Naive B cell (primary cell): ENCODE measurements at regions not wholly inside any gene's neighbourhood (a gene's known extent, or its start where the extent isn't known, plus 50 kb on each side); places are given as distances from the start of the nearest gene placed in this dataset.

Experiments
- ATAC-seq, 2 donors: fragments of 150-1000 bp; cut with Tn5 transposase; 2 replicates each; pipeline ENCODE4 v1.10.0; 2021; ENCODE audit warnings: low read depth in 2 of 2, mild to moderate bottlenecking in 2 of 2, moderate library complexity in 2 of 2
- DNase-seq: peaks from one replicate; pipeline ENCODE4 v3.0.0; 2022
- H3K27ac Mint-ChIP-seq, 6 donors: one replicate each; pipeline ENCODE4 v1.8.0; 2020 to 2022; ENCODE audit warnings: mild to moderate bottlenecking in 6 of 6, mixed read lengths in 6 of 6, moderate library complexity in 5 of 6, inconsistent platforms in 2 of 6
- H3K27me3 Mint-ChIP-seq, 3 donors: one replicate each; pipeline ENCODE4 v1.8.0; 2021 to 2022; ENCODE audit warnings: mixed read lengths in 3 of 3, mild to moderate bottlenecking in 1 of 3
- H3K36me3 Mint-ChIP-seq, 2 donors: one replicate each; pipeline ENCODE4 v1.8.0; 2020 to 2022; ENCODE audit warnings: mixed read lengths in 2 of 2, inconsistent platforms in 1 of 2, mild to moderate bottlenecking in 1 of 2
- H3K4me1 Mint-ChIP-seq, 3 donors: one replicate each; pipeline ENCODE4 v1.8.0; 2020 to 2022; ENCODE audit warnings: mixed read lengths in 3 of 3, inconsistent platforms in 1 of 3, mild to moderate bottlenecking in 1 of 3, moderate library complexity in 1 of 3
- H3K4me3 Mint-ChIP-seq, 8 donors: one replicate each; pipeline ENCODE4 v1.8.0; 2020 to 2022; ENCODE audit warnings: mild to moderate bottlenecking in 8 of 8, mixed read lengths in 8 of 8, moderate library complexity in 8 of 8, inconsistent platforms in 2 of 8
- H3K9me3 Mint-ChIP-seq, 7 donors: one replicate each; pipeline ENCODE4 v1.8.0; 2020 to 2022; ENCODE audit warnings: mixed read lengths in 7 of 7, mild to moderate bottlenecking in 5 of 7, inconsistent platforms in 2 of 7, moderate library complexity in 1 of 7

GRCh38 chr3:31181661-31182060 is 287.2 kb upstream of the GADL1 start:
- no peak for ATAC-seq
- H3K27ac Mint-ChIP-seq: no peak overlapping the region
- no peak overlapping the region for H3K4me3 Mint-ChIP-seq
- no peaks in the 10 kb centered on the region for H3K27me3 Mint-ChIP-seq
- no peak for DNase-seq
- peaks cover 0 to 6% (median 0%) of the 10 kb centered on the region in 7 donors for H3K9me3 Mint-ChIP-seq
- H3K4me1 Mint-ChIP-seq: peaks cover 0 to 11% (median 5%) of the 10 kb centered on the region in 3 donors
- H3K36me3 Mint-ChIP-seq: no peaks in the 10 kb centered on the region

- H3K36me3 Mint-ChIP-seq: no peaks in the 10 kb centered on the region
- no peaks in the 10 kb centered on the region for H3K27me3 Mint-ChIP-seq
- no peak overlapping the region for H3K4me3 Mint-ChIP-seq
- H3K27ac Mint-ChIP-seq: peak overlapping the region in 1 of 6 donors; percentile 28
- DNase-seq: no peak
- H3K9me3 Mint-ChIP-seq: peaks cover 0 to 6% (median 0%) of the 10 kb centered on the region in 7 donors
- no peak for ATAC-seq
- H3K4me1 Mint-ChIP-seq: peaks cover 0 to 11% (median 5%) of the 10 kb centered on the region in 3 donors
Observed at GRCh38 chr3:31182661-31183060, 288.2 kb upstream of the GADL1 start.

GRCh38 chr3:31184261-31185061 is 290.0 kb upstream of the GADL1 start:
- Mint-ChIP-seq H3K4me3 (no peak overlapping the region), H3K4me1 (no peaks in the 10 kb centered on the region), H3K27me3 (no peaks in the 10 kb centered on the region), H3K27ac (no peak overlapping the region), H3K9me3 (peaks cover 0 to 8% (median 0%) of the 10 kb centered on the region in 7 donors), H3K36me3 (no peaks in the 10 kb centered on the region)
- DNase-seq: no peak
- ATAC-seq: no peak

GRCh38 chr3:31185062-31185357 is 290.5 kb upstream of the GADL1 start:
- ATAC-seq (no peak), DNase-seq (no peak)
- H3K9me3 Mint-ChIP-seq: peaks cover 0 to 5% (median 0%) of the 10 kb centered on the region in 7 donors
- H3K4me1 Mint-ChIP-seq: no peaks in the 10 kb centered on the region
- H3K4me3 Mint-ChIP-seq: no peak overlapping the region
- H3K27me3 Mint-ChIP-seq: no peaks in the 10 kb centered on the region
- no peak overlapping the region for H3K27ac Mint-ChIP-seq
- H3K36me3 Mint-ChIP-seq: no peaks in the 10 kb centered on the region

GRCh38 chr3:31186041-31186440 is 291.6 kb upstream of the GADL1 start:
- DNase-seq (no peak), ATAC-seq (no peak)
- Mint-ChIP-seq H3K27ac (no peak overlapping the region), H3K4me1 (no peaks in the 10 kb centered on the region), H3K36me3 (no peaks in the 10 kb centered on the region), H3K9me3 (peaks cover 0 to 2% (median 0%) of the 10 kb centered on the region in 7 donors), H3K27me3 (no peaks in the 10 kb centered on the region), H3K4me3 (no peak overlapping the region)

GRCh38 chr3:31187380-31187779 is 292.9 kb upstream of the GADL1 start:
- Mint-ChIP-seq H3K4me1 (no peaks in the 10 kb centered on the region), H3K27ac (no peak overlapping the region), H3K36me3 (no peaks in the 10 kb centered on the region), H3K4me3 (no peak overlapping the region), H3K27me3 (peaks cover 0 to 5% (median 0%) of the 10 kb centered on the region in 3 donors), H3K9me3 (peaks cover 0 to 2% (median 0%) of the 10 kb centered on the region in 7 donors)
- no peak for DNase-seq
- ATAC-seq: no peak

GRCh38 chr3:31188112-31188511 is 293.7 kb upstream of the GADL1 start:
- ATAC-seq (no peak), DNase-seq (no peak)
- Mint-ChIP-seq H3K9me3 (peaks cover 0 to 4% (median 0%) of the 10 kb centered on the region in 7 donors), H3K4me1 (no peaks in the 10 kb centered on the region), H3K27me3 (peaks cover 0 to 5% (median 0%) of the 10 kb centered on the region in 3 donors), H3K4me3 (peak overlapping the region in 1 of 8 donors; percentile 14), H3K27ac (peak overlapping the region in 1 of 6 donors; percentile 38), H3K36me3 (no peaks in the 10 kb centered on the region)

GRCh38 chr3:31189330-31189729 is 294.9 kb upstream of the GADL1 start:
- Mint-ChIP-seq H3K4me3 (no peak overlapping the region), H3K4me1 (no peaks in the 10 kb centered on the region), H3K27ac (peak overlapping the region in 1 of 6 donors; percentile 71), H3K36me3 (no peaks in the 10 kb centered on the region), H3K9me3 (peaks cover 0 to 8% (median 0%) of the 10 kb centered on the region in 7 donors), H3K27me3 (peaks cover 0 to 5% (median 0%) of the 10 kb centered on the region in 3 donors)
- DNase-seq (no peak), ATAC-seq (no peak)

- no peaks in the 10 kb centered on the region for H3K36me3 Mint-ChIP-seq
- no peak for DNase-seq
- no peak overlapping the region for H3K27ac Mint-ChIP-seq
- no peak for ATAC-seq
- no peak overlapping the region for H3K4me3 Mint-ChIP-seq
- peaks cover 0 to 8% (median 0%) of the 10 kb centered on the region in 7 donors for H3K9me3 Mint-ChIP-seq
- no peaks in the 10 kb centered on the region for H3K4me1 Mint-ChIP-seq
- H3K27me3 Mint-ChIP-seq: peaks cover 0 to 5% (median 0%) of the 10 kb centered on the region in 3 donors
Observed at GRCh38 chr3:31189971-31190370, 295.5 kb upstream of the GADL1 start.

- H3K27me3 Mint-ChIP-seq: peaks cover 0 to 5% (median 0%) of the 10 kb centered on the region in 3 donors
- H3K4me3 Mint-ChIP-seq: no peak overlapping the region
- peak overlapping the region in 1 of 6 donors; percentile 29 for H3K27ac Mint-ChIP-seq
- DNase-seq (no peak), ATAC-seq (no peak)
- H3K4me1 Mint-ChIP-seq: no peaks in the 10 kb centered on the region
- H3K9me3 Mint-ChIP-seq: peaks cover 0 to 8% (median 0%) of the 10 kb centered on the region in 7 donors
- H3K36me3 Mint-ChIP-seq: no peaks in the 10 kb centered on the region
Observed at GRCh38 chr3:31191354-31191753, 296.9 kb upstream of the GADL1 start.

- DNase-seq (no peak), ATAC-seq (no peak)
- H3K27ac Mint-ChIP-seq: no peak overlapping the region
- H3K4me1 Mint-ChIP-seq: no peaks in the 10 kb centered on the region
- no peak overlapping the region for H3K4me3 Mint-ChIP-seq
- H3K36me3 Mint-ChIP-seq: no peaks in the 10 kb centered on the region
- H3K9me3 Mint-ChIP-seq: peaks cover 0 to 8% (median 0%) of the 10 kb centered on the region in 7 donors
- H3K27me3 Mint-ChIP-seq: peaks cover 0 to 5% (median 0%) of the 10 kb centered on the region in 3 donors
Observed at GRCh38 chr3:31193429-31193828, 299.0 kb upstream of the GADL1 start.

GRCh38 chr3:31193871-31194270 is 299.4 kb upstream of the GADL1 start:
- Mint-ChIP-seq H3K27me3 (peaks cover 0 to 5% (median 0%) of the 10 kb centered on the region in 3 donors), H3K9me3 (peaks cover 0 to 8% (median 0%) of the 10 kb centered on the region in 7 donors), H3K4me3 (no peak overlapping the region), H3K36me3 (no peaks in the 10 kb centered on the region), H3K27ac (peak overlapping the region in 1 of 6 donors; percentile 67), H3K4me1 (no peaks in the 10 kb centered on the region)
- ATAC-seq (no peak), DNase-seq (no peak)

- DNase-seq (no peak), ATAC-seq (no peak)
- peaks cover 0 to 8% of the 10 kb centered on the region in 2 donors for H3K36me3 Mint-ChIP-seq
- H3K27ac Mint-ChIP-seq: no peak overlapping the region
- H3K27me3 Mint-ChIP-seq: peaks cover 0 to 8% (median 5%) of the 10 kb centered on the region in 3 donors
- H3K9me3 Mint-ChIP-seq: peaks cover 0 to 6% (median 0%) of the 10 kb centered on the region in 7 donors
- H3K4me3 Mint-ChIP-seq: no peak overlapping the region
- H3K4me1 Mint-ChIP-seq: no peaks in the 10 kb centered on the region
Observed at GRCh38 chr3:31196261-31196660, 301.8 kb upstream of the GADL1 start.

GRCh38 chr3:31196881-31197364 is 302.5 kb upstream of the GADL1 start:
- Mint-ChIP-seq H3K36me3 (peaks cover 0 to 8% of the 10 kb centered on the region in 2 donors), H3K27me3 (peaks cover 0 to 8% (median 2%) of the 10 kb centered on the region in 3 donors), H3K27ac (no peak overlapping the region), H3K9me3 (peaks cover 0 to 6% (median 0%) of the 10 kb centered on the region in 7 donors), H3K4me1 (no peaks in the 10 kb centered on the region), H3K4me3 (no peak overlapping the region)
- ATAC-seq (no peak), DNase-seq (no peak)
